ENCODE measurements at regions not wholly inside any gene's neighbourhood (a gene's known extent, or its start where the extent isn't known, plus 50 kb on each side); places are given as distances from the start of the nearest gene placed in this dataset.

GRCh38 chr10:9469663-9470205, 1415.2 kb downstream of the GATA3 start:
- no peak for DNase-seq
- no peak overlapping the region for H3K4me3 Mint-ChIP-seq (ENCODE audit: unreplicated experiment)
- Histone ChIP-seq H3K4me1 (no peaks in the 10 kb centered on the region), H3K36me3 (ENCODE audit: control insufficient read depth, insufficient read depth, low read length) (no peaks in the 10 kb centered on the region), H3K27me3 (replicated peaks; ENCODE audit: control insufficient read depth, insufficient read depth, low read length) (no peaks in the 10 kb centered on the region), H3K9me3 (no peaks in the 10 kb centered on the region), H3K4me3 (ENCODE audit: low read depth, low read length) (no peak overlapping the region)
- no peaks in the 10 kb centered on the region for H3K27me3 Mint-ChIP-seq (ENCODE audit: insufficient read depth, unreplicated experiment)
- no peaks in the 10 kb centered on the region for H3K36me3 Mint-ChIP-seq (ENCODE audit: insufficient read depth, unreplicated experiment)
- CTCF ChIA-PET = no interaction called here
- H3K4me1 Mint-ChIP-seq (ENCODE audit: low read depth, unreplicated experiment) = no peaks in the 10 kb centered on the region
- no TSS peak for BruUV-seq (replicated peaks)
- no peak overlapping the region for H3K27ac Mint-ChIP-seq (ENCODE audit: unreplicated experiment)
- no peaks in the 10 kb centered on the region for H3K9me3 Mint-ChIP-seq (ENCODE audit: unreplicated experiment)
- TF ChIP-seq, protein P1, sequence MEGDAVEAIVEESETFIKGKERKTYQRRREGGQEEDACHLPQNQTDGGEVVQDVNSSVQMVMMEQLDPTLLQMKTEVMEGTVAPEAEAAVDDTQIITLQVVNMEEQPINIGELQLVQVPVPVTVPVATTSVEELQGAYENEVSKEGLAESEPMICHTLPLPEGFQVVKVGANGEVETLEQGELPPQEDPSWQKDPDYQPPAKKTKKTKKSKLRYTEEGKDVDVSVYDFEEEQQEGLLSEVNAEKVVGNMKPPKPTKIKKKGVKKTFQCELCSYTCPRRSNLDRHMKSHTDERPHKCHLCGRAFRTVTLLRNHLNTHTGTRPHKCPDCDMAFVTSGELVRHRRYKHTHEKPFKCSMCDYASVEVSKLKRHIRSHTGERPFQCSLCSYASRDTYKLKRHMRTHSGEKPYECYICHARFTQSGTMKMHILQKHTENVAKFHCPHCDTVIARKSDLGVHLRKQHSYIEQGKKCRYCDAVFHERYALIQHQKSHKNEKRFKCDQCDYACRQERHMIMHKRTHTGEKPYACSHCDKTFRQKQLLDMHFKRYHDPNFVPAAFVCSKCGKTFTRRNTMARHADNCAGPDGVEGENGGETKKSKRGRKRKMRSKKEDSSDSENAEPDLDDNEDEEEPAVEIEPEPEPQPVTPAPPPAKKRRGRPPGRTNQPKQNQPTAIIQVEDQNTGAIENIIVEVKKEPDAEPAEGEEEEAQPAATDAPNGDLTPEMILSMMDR (IDR thresholded peaks at IDR 0.05; ENCODE audit: insufficient read depth in 1 of 2, low read depth in 1 of 2, low read length in 1 of 2, severe bottlenecking in 1 of 2, unreplicated experiment in 1 of 2) = no peak
- intact Hi-C loops (cut with micrococcal nuclease; ENCODE audit: unreplicated experiment) = no loop called here
- POLR2A ChIA-PET = no interaction called here

DNA sequence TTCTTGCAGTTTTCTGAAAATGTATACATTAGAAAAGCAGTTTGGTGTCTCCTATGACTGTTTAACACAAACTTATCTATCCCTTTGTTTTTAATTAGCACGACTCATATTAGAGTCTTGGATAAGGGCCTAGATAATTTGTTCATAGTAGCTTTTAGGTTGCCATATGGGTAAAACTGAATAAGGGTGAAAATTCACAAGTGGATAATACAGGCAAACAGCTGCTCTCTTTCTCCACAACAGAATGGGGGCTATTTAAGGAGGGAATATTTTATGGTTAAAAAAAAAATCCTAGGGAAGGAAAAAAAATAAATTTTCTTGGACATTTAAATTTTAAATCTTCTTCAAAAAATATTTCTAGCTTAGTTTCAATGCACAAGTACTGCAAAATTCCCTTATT, 1416.1 kb downstream of the GATA3 start:
- no peak overlapping the region for H3K27ac Mint-ChIP-seq (ENCODE audit: unreplicated experiment)
- Histone ChIP-seq H3K27me3 (replicated peaks; ENCODE audit: control insufficient read depth, insufficient read depth, low read length) (no peaks in the 10 kb centered on the region), H3K36me3 (ENCODE audit: control insufficient read depth, insufficient read depth, low read length) (no peaks in the 10 kb centered on the region), H3K9me3 (no peaks in the 10 kb centered on the region), H3K4me3 (ENCODE audit: low read depth, low read length) (no peak overlapping the region), H3K4me1 (no peaks in the 10 kb centered on the region)
- POLR2A ChIA-PET = no interaction called here
- no peaks in the 10 kb centered on the region for H3K36me3 Mint-ChIP-seq (ENCODE audit: insufficient read depth, unreplicated experiment)
- no peaks in the 10 kb centered on the region for H3K27me3 Mint-ChIP-seq (ENCODE audit: insufficient read depth, unreplicated experiment)
- no peaks in the 10 kb centered on the region for H3K9me3 Mint-ChIP-seq (ENCODE audit: unreplicated experiment)
- no peak overlapping the region for H3K4me3 Mint-ChIP-seq (ENCODE audit: unreplicated experiment)
- TF ChIP-seq, protein P1 (IDR thresholded peaks at IDR 0.05; ENCODE audit: insufficient read depth in 1 of 2, low read depth in 1 of 2, low read length in 1 of 2, severe bottlenecking in 1 of 2, unreplicated experiment in 1 of 2) = no peak
- BruUV-seq (replicated peaks) = no TSS peak
- no peak for DNase-seq
- no peaks in the 10 kb centered on the region for H3K4me1 Mint-ChIP-seq (ENCODE audit: low read depth, unreplicated experiment)
- intact Hi-C loops (cut with micrococcal nuclease; ENCODE audit: unreplicated experiment) = no loop called here
- CTCF ChIA-PET = no interaction called here

DNA sequence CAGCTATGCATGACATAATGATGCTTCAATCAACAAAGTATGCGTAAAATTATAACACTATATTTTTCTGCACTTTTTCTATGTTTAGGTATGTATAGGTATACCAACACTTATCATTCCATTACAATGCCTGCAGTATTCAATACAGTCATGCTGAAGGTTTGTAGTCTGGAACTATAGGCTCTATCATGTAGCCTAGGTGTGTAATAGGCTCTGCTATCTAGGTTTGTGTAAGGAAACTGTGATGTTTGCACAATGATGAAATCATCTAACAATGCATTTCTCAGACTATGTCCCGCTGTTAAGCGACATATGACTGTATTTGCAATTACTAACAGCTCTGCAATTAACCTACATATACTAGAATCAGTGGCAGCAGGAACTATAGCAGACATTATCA, 1447.5 kb downstream of the GATA3 start:
- no peaks in the 10 kb centered on the region for H3K36me3 ChIP-seq (ENCODE audit: control insufficient read depth, insufficient read depth, low read length)
- Mint-ChIP-seq H3K4me3 (ENCODE audit: unreplicated experiment) (no peak overlapping the region), H3K27ac (ENCODE audit: unreplicated experiment) (no peak overlapping the region), H3K9me3 (ENCODE audit: unreplicated experiment) (no peaks in the 10 kb centered on the region), H3K27me3 (ENCODE audit: insufficient read depth, unreplicated experiment) (no peaks in the 10 kb centered on the region), H3K4me1 (ENCODE audit: low read depth, unreplicated experiment) (no peaks in the 10 kb centered on the region), H3K36me3 (ENCODE audit: insufficient read depth, unreplicated experiment) (no peaks in the 10 kb centered on the region)
- H3K9me3 ChIP-seq = no peaks in the 10 kb centered on the region
- H3K4me1 ChIP-seq = no peaks in the 10 kb centered on the region
- no peak overlapping the region for H3K4me3 ChIP-seq (ENCODE audit: low read depth, low read length)
- CTCF ChIA-PET = no interaction called here
- intact Hi-C loops (cut with micrococcal nuclease; ENCODE audit: unreplicated experiment) = no loop called here
- POLR2A ChIA-PET = no interaction called here
- DNase-seq = no peak
- no TSS peak for BruUV-seq (replicated peaks)
- TF ChIP-seq, protein P1 (IDR thresholded peaks at IDR 0.05; ENCODE audit: insufficient read depth in 1 of 2, low read depth in 1 of 2, low read length in 1 of 2, severe bottlenecking in 1 of 2, unreplicated experiment in 1 of 2) = no peak
- no peaks in the 10 kb centered on the region for H3K27me3 ChIP-seq (replicated peaks; ENCODE audit: control insufficient read depth, insufficient read depth, low read length)
